ENCODE measurements at regions not wholly inside any gene's neighbourhood (a gene's known extent, or its start where the extent isn't known, plus 50 kb on each side); places are given as distances from the start of the nearest gene placed in this dataset.
"Not testable (repeated sequence)": the region's sequence is repeated elsewhere in the genome, so short reads cannot be mapped to it uniquely, and the experiment has no call there.

GRCh38 chr2:210963386-210963785, 407.0 kb downstream of the CPS1 start:
- no peak for DNase-seq

- no peak for DNase-seq
These were observed 407.9 kb downstream of the CPS1 start for GRCh38 chr2:210964141-210964764.

- no peak for DNase-seq
These were observed 409.1 kb downstream of the CPS1 start for GRCh38 chr2:210965472-210965871.

DNA sequence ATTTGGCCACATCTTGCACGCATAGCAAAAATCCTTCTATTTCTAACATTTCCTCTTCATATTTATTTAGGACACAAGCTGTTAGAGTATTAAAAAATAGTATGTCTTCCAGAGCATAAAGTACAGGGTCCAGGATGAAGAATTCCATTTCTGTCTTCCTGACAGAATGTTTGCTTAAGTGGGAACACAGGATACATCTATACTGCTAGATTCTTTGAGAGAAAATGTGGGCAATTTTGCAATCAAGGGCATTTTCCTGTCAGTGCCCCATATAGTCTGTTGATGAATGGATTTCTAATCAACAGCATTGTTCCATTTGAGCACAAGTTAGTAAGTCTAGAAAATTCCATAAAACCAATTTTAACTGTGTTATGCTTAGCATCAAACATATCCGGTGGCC, 409.9 kb downstream of the CPS1 start:
- DNase-seq = no peak

DNA sequence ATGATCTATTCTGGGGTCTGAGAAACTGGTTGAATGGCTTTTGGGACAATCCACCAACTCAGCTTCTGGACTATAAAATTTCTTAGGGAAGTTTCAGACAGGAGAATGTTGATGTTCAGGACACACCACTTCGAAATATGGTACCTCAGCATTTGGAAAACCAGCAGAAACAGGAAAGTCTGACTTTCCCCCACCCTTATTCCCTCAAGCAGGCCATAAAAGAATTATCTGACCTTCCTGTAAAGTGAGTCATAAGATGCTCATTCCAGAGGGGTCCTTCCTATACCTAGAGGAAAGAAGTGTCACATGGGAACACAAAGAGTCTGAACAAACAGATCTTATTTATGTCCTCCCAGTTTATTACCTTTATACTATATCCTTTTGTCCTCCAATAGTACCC, 415.0 kb downstream of the CPS1 start:
- no peak for DNase-seq

DNA sequence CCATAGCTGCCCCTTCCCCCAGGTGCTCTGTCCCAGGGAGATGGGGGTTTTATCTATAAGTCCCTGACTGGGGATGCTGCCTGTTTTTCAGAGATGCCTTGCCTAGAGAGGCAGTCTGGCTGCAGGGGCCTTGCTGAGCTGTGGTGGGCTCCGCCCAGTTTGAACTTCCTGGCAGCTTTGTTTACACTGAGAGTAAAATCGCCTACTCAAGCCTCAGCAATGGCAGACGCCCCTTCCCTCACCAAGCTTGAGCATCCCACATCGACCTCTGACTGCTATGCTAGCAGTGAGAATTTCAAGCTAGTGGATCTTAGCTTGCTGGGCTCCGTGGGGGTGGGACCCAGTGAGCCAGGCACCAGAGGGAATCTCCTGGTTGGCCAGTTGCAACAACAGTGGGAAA, 430.4 kb downstream of the CPS1 start:
- DNase-seq = not testable (repeated sequence)

- no peak for DNase-seq
These were observed 434.7 kb downstream of the CPS1 start for GRCh38 chr2:210991107-210991506.

GRCh38 chr2:210994104-210994503, 437.7 kb downstream of the CPS1 start:
- no peak for DNase-seq

- DNase-seq = no peak
These were observed 441.0 kb downstream of the CPS1 start for GRCh38 chr2:210997373-210997772.

GRCh38 chr2:210998334-210998733, 441.9 kb downstream of the CPS1 start:
- DNase-seq = no peak

DNA sequence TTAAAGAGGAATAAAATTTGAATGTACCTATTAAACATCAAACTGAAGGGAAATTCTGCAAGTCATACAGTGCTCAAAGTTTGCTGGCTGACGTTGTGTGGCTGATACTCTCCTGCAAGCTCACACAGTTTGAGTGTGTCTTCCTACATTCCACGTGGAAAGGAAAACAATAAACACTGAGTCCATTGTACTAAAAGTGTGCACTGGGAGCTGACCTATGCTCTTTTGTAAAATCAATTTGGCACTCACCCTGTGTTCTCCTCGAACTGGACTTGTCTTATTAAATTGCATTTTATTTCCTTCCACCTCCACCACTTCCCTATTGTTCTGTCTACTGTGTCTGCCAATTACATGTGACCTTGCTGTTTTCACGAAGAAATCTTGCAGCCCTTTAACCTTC, 458.0 kb downstream of the CPS1 start:
- no peak for DNase-seq

DNA sequence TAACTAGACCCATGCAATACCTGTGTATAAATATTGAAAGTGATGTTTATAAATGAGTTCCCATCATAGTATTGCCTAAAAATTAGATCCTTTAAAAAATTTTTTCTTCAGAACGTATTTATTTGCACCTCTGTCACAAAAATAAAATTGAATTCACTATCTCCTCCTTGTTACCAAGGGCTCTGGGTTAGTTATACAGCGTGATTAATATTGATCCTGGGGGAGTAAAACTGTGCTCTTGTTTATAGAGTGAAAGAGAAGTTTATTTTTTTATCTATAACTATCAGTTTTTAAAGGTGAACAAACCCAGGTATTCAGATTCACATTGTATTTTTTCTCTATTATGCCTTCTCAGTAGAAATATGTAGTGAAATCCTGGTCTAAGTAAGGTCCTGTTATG, 458.5 kb downstream of the CPS1 start:
- no peak for DNase-seq

DNA sequence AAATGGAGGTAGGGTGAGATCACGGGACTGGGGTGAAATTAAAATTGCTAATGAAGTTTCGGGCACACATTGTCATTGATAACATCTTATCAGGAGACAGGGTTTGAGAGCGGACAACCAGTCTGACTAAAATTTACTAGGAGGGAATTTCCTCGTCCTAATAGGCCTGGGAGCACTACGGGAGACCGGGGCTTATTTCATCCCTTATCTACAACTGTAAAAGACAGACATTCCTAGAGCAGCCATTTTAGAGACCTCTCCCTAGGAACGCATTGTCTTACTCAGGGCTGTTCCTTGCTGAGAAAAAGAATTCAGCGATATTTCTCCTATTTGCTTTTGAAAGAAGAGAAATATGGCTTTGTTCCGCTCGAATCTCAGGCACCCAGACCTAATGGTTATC, 468.7 kb downstream of the CPS1 start:
- DNase-seq = not testable (repeated sequence)

- DNase-seq = no peak
These were observed 469.7 kb downstream of the CPS1 start for GRCh38 chr2:211026109-211026508.

GRCh38 chr2:211027976-211028375, 471.6 kb downstream of the CPS1 start:
- DNase-seq = no peak

DNA sequence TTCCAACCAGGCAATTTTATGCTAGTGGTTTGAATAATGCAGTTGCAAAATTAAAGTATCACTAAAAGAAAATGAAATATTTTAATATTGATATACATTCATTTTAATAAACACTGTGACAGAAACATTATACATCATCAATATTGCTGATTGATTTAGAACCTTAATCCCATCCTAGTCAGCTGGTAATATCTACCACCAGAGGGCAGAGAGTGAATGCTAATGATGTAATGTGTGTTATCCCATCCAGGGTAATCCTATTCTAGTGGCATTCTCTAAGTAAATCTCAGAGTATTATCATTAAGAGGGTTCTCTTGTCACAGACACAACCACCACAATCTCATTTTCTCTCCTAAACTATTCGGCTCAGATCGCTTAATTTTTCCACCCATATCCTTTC, 477.4 kb downstream of the CPS1 start:
- DNase-seq = no peak

DNA sequence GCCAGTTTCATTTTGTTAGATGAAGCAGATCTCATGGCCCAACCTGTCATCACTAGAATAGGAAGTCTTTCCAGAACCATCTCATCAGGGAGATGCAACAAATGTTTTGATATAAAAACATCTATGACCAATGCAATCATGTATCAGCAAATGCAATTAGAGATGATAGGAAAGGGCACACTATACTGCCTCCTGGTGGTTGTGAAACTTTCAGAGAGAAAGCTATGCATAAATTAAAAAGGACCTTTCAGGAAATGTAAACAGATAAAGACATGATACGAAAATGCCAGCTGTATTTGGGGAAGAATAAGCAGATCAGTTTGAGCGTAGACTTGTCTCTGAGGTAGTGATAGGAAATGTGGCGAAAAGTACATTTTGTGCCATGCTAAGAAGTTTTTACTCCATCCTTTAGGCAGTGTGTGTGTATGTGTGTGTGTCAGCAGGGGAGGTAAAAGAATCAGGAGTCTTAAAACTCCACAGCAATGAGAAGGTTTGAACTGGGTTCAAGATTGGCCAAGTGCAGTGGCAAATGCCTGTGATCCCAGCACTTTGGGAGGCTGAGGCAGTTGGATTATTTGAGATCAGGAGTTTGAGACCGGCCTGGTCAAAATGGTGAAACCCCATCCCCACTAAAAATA, 479.3 kb downstream of the CPS1 start:
- DNase-seq = no peak

- no peak for DNase-seq
These were observed 488.6 kb downstream of the CPS1 start for GRCh38 chr2:211045025-211045424.

- no peak for DNase-seq
These were observed 493.1 kb downstream of the CPS1 start for GRCh38 chr2:211049321-211050018.

GRCh38 chr2:211055438-211055837, 499.0 kb downstream of the CPS1 start:
- DNase-seq = no peak

- no peak for DNase-seq
These were observed 505.4 kb downstream of the CPS1 start for GRCh38 chr2:211061612-211062296.

DNA sequence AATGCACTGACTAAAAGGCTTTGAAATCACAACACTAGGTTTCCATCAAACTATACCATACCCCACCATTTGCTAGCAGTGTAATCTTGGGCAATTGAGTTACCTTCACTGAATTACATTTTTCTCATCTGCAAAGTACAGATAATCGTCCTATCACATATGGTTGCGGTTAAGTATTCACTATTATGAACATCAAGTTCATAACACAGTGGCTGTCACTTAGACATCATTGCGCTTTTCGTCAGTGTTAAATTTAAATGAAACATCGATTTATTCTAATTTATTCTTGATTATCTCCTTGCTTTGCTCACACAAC, 505.9 kb downstream of the CPS1 start:
- no peak for DNase-seq

- no peak for DNase-seq
These were observed 510.6 kb downstream of the CPS1 start for GRCh38 chr2:211067029-211067428.

Measured in activated CD4-positive, alpha-beta T cell treated with anti-CD3 and anti-CD28 coated beads, Interleukin-2, amount 50 U/mL, for 16 hours (primary cell).